WERI-Rb-1 (cell line): ENCODE measurements at regions not wholly inside any gene's neighbourhood (a gene's known extent, or its start where the extent isn't known, plus 50 kb on each side); places are given as distances from the start of the nearest gene placed in this dataset.
"Not testable (repeated sequence)": the region's sequence is repeated elsewhere in the genome, so short reads cannot be mapped to it uniquely, and the experiment has no call there.

ENCODE experiments used
- DNase-seq: peaks from one replicate; pipeline ENCODE4 v3.0.0-alpha.2; 2020
- H3K27ac ChIP-seq: fragments of 250-450 bp; sonication (Bioruptor Pico); 2 replicates; pipeline ENCODE4 v1.5.1; 2020; ENCODE audit warnings: mild to moderate bottlenecking, moderate library complexity
- H3K27me3 ChIP-seq: fragments of 250-450 bp; sonication (Bioruptor Pico); 2 replicates; pipeline ENCODE4 v1.5.1; 2021; ENCODE audit warnings: mild to moderate bottlenecking, low read depth, moderate library complexity; ENCODE audit not compliant: insufficient read depth, severe bottlenecking
- H3K36me3 ChIP-seq: fragments of 250-450 bp; sonication (Bioruptor Pico); 2 replicates; pipeline ENCODE4 v1.5.1; 2020; ENCODE audit warnings: mild to moderate bottlenecking, moderate library complexity
- H3K4me3 ChIP-seq: 2 replicates; pipeline ENCODE4 v1.5.1; 2011; ENCODE audit warnings: low read depth, mild to moderate bottlenecking, control low read depth, low read length
- H3K9me3 ChIP-seq: fragments of 250-450 bp; sonication (Bioruptor Pico); 2 replicates; pipeline ENCODE4 v1.5.1; 2021; ENCODE audit warnings: mild to moderate bottlenecking, moderate library complexity; ENCODE audit not compliant: severe bottlenecking
- CTCF ChIP-seq: IDR thresholded peaks from 2 replicates; pipeline ENCODE4 v1.5.1; 2011; ENCODE audit warnings: low read depth, mild to moderate bottlenecking, control low read depth, inconsistent platforms, low read length

- H3K27me3 ChIP-seq, H3K36me3 ChIP-seq, H3K9me3 ChIP-seq, DNase-seq, H3K4me3 ChIP-seq, H3K27ac ChIP-seq: not testable (repeated sequence)
Measured at GRCh38 chr16:29338821-29339700, 67.5 kb downstream of the NPIPB11 start.

- DNase-seq, H3K27ac ChIP-seq, H3K27me3 ChIP-seq, H3K9me3 ChIP-seq, H3K4me3 ChIP-seq, H3K36me3 ChIP-seq: not testable (repeated sequence)
Measured at GRCh38 chr16:29337385-29337901, 69.1 kb downstream of the NPIPB11 start.

GRCh38 chr16:29335549-29335846, 71.0 kb downstream of the NPIPB11 start:
- DNase-seq, H3K27me3 ChIP-seq, H3K36me3 ChIP-seq, H3K9me3 ChIP-seq, H3K4me3 ChIP-seq, H3K27ac ChIP-seq: not testable (repeated sequence)

- not testable (repeated sequence) for H3K27ac ChIP-seq
Measured at GRCh38 chr16:29334776-29335548, 71.5 kb downstream of the NPIPB11 start.

GRCh38 chr16:29333492-29334097, 72.9 kb downstream of the NPIPB11 start:
- H3K36me3 ChIP-seq, H3K27ac ChIP-seq, DNase-seq, H3K27me3 ChIP-seq, H3K9me3 ChIP-seq, H3K4me3 ChIP-seq: not testable (repeated sequence)

More at GRCh38 chr16:29334776-29335548, 71.5 kb downstream of the NPIPB11 start:
- H3K27me3 ChIP-seq, H3K4me3 ChIP-seq, H3K36me3 ChIP-seq, DNase-seq, H3K9me3 ChIP-seq: not testable (repeated sequence)

GRCh38 chr16:29330623-29331022, 75.9 kb downstream of the NPIPB11 start:
- DNase-seq, H3K36me3 ChIP-seq, H3K27ac ChIP-seq, H3K9me3 ChIP-seq, H3K4me3 ChIP-seq, H3K27me3 ChIP-seq: not testable (repeated sequence)

GRCh38 chr16:29328528-29328927, 78.0 kb downstream of the NPIPB11 start:
- H3K27ac ChIP-seq, DNase-seq, H3K9me3 ChIP-seq, H3K27me3 ChIP-seq, H3K4me3 ChIP-seq, H3K36me3 ChIP-seq: not testable (repeated sequence)
- TF ChIP-seq CTCF, result 0 out of 2 replicates have a peak, but pooled peaks have one; percentile 2

GRCh38 chr16:29327631-29328408, 78.7 kb downstream of the NPIPB11 start:
- not testable (repeated sequence) for H3K27me3 ChIP-seq, H3K4me3 ChIP-seq, H3K27ac ChIP-seq, DNase-seq, H3K36me3 ChIP-seq, H3K9me3 ChIP-seq

GRCh38 chr16:29326164-29327125, 80.1 kb downstream of the NPIPB11 start:
- H3K36me3 ChIP-seq, H3K9me3 ChIP-seq, H3K4me3 ChIP-seq, H3K27ac ChIP-seq, H3K27me3 ChIP-seq, DNase-seq: not testable (repeated sequence)

GRCh38 chr16:29323725-29324124, 82.8 kb downstream of the NPIPB11 start:
- DNase-seq, H3K27ac ChIP-seq, H3K27me3 ChIP-seq, H3K4me3 ChIP-seq, H3K36me3 ChIP-seq, H3K9me3 ChIP-seq: not testable (repeated sequence)
